PC-3 (cell line): ENCODE measurements at regions not wholly inside any gene's neighbourhood (a gene's known extent, or its start where the extent isn't known, plus 50 kb on each side); places are given as distances from the start of the nearest gene placed in this dataset.
A peak's percentile ranks its signal among the peaks of the same experiment; 100 is the strongest.

Experiments
- ATAC-seq: fragments of 200-7000 bp; cut with Tn5 transposase; 2 replicates; pipeline ENCODE4 v1.9.1; 2020; ENCODE audit warnings: mild to moderate bottlenecking, moderate library complexity
- BruUV-seq: library from RNA; stranded (reverse); fragments of 400-500 nt; replicated peaks from 2 replicates; lab custom pipeline; 2021; lab: Mats Ljungman, UMichigan
- CTCF ChIA-PET: fragments of 300-600 bp; sonication (Branson Sonifier 250); formaldehyde crosslinking; loops from one replicate; lab custom pipeline; 2022; ENCODE audit warnings: antibody characterized with exemption; lab: Charles Lee
- POLR2A ChIA-PET: fragments of 300-600 bp; sonication (Branson Sonifier 250); formaldehyde crosslinking; loops from one replicate; lab custom pipeline; 2022; ENCODE audit warnings: antibody characterized with exemption; ENCODE audit not compliant: unreplicated experiment; lab: Charles Lee
- DNase-seq: peaks from one replicate; pipeline ENCODE4 v3.0.0-alpha.2; 2015
- H2AFZ ChIP-seq: fragments of 300-600 bp; sonication (generic); 2 replicates; pipeline ENCODE4 v1.6.0; 2016; ENCODE audit warnings: antibody characterized with exemption, low read length
- H3F3A ChIP-seq: fragments of 300-600 bp; sonication (generic); one replicate; pipeline ENCODE4 v1.6.0; 2017; ENCODE audit warnings: antibody characterized with exemption, low read length, control low read depth, mild to moderate bottlenecking; ENCODE audit not compliant: unreplicated experiment
- H3K27ac ChIP-seq: fragments of 300-600 bp; sonication (generic); 2 replicates; pipeline ENCODE4 v1.5.1; 2016; ENCODE audit warnings: mild to moderate bottlenecking, low read length
- H3K27me3 ChIP-seq: fragments of 300-600 bp; sonication (generic); 2 replicates; pipeline ENCODE4 v1.6.1; 2016; ENCODE audit warnings: low read length, mixed read lengths
- H3K36me3 ChIP-seq: fragments of 300-600 bp; sonication (generic); 2 replicates; pipeline ENCODE4 v1.6.1; 2016; ENCODE audit warnings: low read depth, mixed run types, low read length, mixed read lengths
- H3K4me1 ChIP-seq: fragments of 300-600 bp; sonication (generic); 2 replicates; pipeline ENCODE4 v1.5.1; 2016; ENCODE audit warnings: low read length; ENCODE audit not compliant: insufficient read depth
- H3K4me2 ChIP-seq: fragments of 300-600 bp; sonication (generic); 2 replicates; pipeline ENCODE4 v1.6.0; 2016; ENCODE audit warnings: low read length
- H3K4me3 ChIP-seq: fragments of 300-600 bp; sonication (generic); 2 replicates; pipeline ENCODE4 v1.5.1; 2016; ENCODE audit warnings: mild to moderate bottlenecking, low read length, mixed read lengths
- H3K79me2 ChIP-seq: fragments of 300-600 bp; sonication (generic); 2 replicates; pipeline ENCODE4 v1.6.1; 2017; ENCODE audit warnings: low read length, mixed read lengths
- H3K9ac ChIP-seq: fragments of 300-600 bp; sonication (generic); 2 replicates; pipeline ENCODE4 v1.6.0; 2016; ENCODE audit warnings: mild to moderate bottlenecking, low read length
- H3K9me2 ChIP-seq: fragments of 300-600 bp; sonication (generic); replicated peaks from 2 replicates; pipeline ENCODE4 v1.6.1; 2016; ENCODE audit warnings: mixed run types, low read length, mixed read lengths
- H3K9me3 ChIP-seq: fragments of 300-600 bp; sonication (generic); 2 replicates; pipeline ENCODE4 v1.6.1; 2016; ENCODE audit warnings: low read length, mixed read lengths
- H4K20me1 ChIP-seq: fragments of 300-600 bp; sonication (generic); 2 replicates; pipeline ENCODE4 v1.6.1; 2016; ENCODE audit warnings: low read length, mixed read lengths
- EZH2 ChIP-seq: fragments of 300-600 bp; sonication (generic); IDR thresholded peaks from one replicate; pipeline ENCODE4 v1.6.1; 2017; ENCODE audit warnings: antibody characterized with exemption, mild to moderate bottlenecking, low read length; ENCODE audit not compliant: unreplicated experiment
- EZH2phosphoT487 ChIP-seq: fragments of 300-600 bp; sonication (generic); IDR thresholded peaks from 2 replicates; pipeline ENCODE4 v1.6.1; 2018; ENCODE audit warnings: mild to moderate bottlenecking, antibody characterized with exemption, low read length, borderline replicate concordance
- intact Hi-C: fragments of 100-400 bp; cut with micrococcal nuclease; formaldehyde crosslinking; loops from 2 replicates; pipeline ENCODE4 v1.9.0; 2023
- TF ChIP-seq, protein P1 (sequence below): fragments of 300-600 bp; sonication (generic); conservative IDR thresholded peaks from 2 replicates; pipeline ENCODE4 v1.5.1; 2017; ENCODE audit warnings: antibody characterized with exemption, low read depth, mild to moderate bottlenecking, low read length

DNA sequence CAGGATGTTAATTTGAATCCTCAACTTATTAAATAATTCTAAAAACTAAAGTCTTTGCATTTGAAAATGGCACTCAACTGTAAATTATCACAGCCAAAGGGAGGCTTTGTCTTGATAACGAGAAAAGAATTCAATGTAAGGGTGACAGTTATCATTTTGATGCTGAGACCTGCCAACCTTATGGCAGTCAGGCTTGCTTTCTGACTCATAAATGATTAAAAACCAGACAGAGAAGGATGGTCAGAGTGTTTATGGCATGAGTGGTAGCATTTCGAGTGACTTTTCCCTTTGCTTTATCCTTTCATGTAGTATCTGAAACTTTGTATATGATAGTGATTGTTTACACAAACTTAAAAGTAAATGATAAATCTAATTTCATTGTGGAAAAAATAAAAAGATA lies 53.9 kb upstream of the EPC2 start:
- ChIA-PET CTCF (no interaction called here), POLR2A (interaction anchor here (0.7 kb wide), 1 partner anchor 24 kb away, joined by 6 read pairs; no protein-coding TSS in a partner anchor)
- ATAC-seq (peak; percentile 58), DNase-seq (peak; percentile 34)
- no peaks in the 10 kb centered on the region for H3K79me2 ChIP-seq
- no peak overlapping the region for H3K4me2 ChIP-seq
- H3K27ac ChIP-seq, result no peak overlapping the region
- H3K4me3 ChIP-seq, result no peak overlapping the region
- no peak for TF ChIP-seq EZH2
- TF ChIP-seq, protein P1, sequence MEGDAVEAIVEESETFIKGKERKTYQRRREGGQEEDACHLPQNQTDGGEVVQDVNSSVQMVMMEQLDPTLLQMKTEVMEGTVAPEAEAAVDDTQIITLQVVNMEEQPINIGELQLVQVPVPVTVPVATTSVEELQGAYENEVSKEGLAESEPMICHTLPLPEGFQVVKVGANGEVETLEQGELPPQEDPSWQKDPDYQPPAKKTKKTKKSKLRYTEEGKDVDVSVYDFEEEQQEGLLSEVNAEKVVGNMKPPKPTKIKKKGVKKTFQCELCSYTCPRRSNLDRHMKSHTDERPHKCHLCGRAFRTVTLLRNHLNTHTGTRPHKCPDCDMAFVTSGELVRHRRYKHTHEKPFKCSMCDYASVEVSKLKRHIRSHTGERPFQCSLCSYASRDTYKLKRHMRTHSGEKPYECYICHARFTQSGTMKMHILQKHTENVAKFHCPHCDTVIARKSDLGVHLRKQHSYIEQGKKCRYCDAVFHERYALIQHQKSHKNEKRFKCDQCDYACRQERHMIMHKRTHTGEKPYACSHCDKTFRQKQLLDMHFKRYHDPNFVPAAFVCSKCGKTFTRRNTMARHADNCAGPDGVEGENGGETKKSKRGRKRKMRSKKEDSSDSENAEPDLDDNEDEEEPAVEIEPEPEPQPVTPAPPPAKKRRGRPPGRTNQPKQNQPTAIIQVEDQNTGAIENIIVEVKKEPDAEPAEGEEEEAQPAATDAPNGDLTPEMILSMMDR, result no peak
- TF ChIP-seq EZH2phosphoT487, result no peak
- H3K9ac ChIP-seq, result no peak overlapping the region
- H3K4me1 ChIP-seq, result no peaks in the 10 kb centered on the region
- intact Hi-C loops, result no loop called here
- no peaks in the 10 kb centered on the region for H3K36me3 ChIP-seq
- H3K9me2 ChIP-seq, result no peaks in the 10 kb centered on the region
- no peak overlapping the region for H2AFZ ChIP-seq
- no TSS peak for BruUV-seq
- H3K27me3 ChIP-seq, result no peaks in the 10 kb centered on the region
- H4K20me1 ChIP-seq, result no peaks in the 10 kb centered on the region
- H3F3A ChIP-seq, result no peaks in the 10 kb centered on the region
- no peaks in the 10 kb centered on the region for H3K9me3 ChIP-seq

DNA sequence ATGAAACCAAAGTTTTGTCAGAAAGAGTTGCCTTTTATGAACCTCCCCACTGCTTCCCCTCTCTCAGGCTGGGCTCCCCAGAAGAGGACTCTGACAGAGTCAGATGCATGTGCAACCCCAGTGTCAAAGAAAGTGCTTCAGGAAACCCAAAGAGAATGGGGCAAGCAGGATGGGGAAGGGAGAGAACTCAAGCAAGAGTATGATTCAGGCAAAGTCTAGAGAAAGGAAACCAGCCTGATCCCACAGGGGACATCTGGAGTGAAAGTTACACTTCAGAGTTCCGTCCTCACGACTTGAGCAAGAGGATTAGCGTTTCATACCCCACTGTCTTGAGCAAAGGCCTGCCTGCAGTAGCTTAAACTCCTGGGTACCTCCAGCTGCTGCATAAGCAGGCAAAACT lies 51.8 kb upstream of the EPC2 start:
- Histone ChIP-seq H3K9me3 (no peaks in the 10 kb centered on the region), H2AFZ (no peak overlapping the region), H3K9ac (no peak overlapping the region), H3K9me2 (no peaks in the 10 kb centered on the region), H3K36me3 (no peaks in the 10 kb centered on the region), H3K4me3 (no peak overlapping the region), H3K27me3 (no peaks in the 10 kb centered on the region), H3K79me2 (no peaks in the 10 kb centered on the region), H3F3A (no peaks in the 10 kb centered on the region), H3K4me2 (no peak overlapping the region), H3K27ac (no peak overlapping the region), H4K20me1 (no peaks in the 10 kb centered on the region), H3K4me1 (no peaks in the 10 kb centered on the region)
- no peak for DNase-seq
- ChIA-PET CTCF (no interaction called here), POLR2A (no interaction called here)
- TF ChIP-seq EZH2phosphoT487 (no peak), EZH2 (no peak)
- TF ChIP-seq, protein P1, result no peak
- BruUV-seq, result no TSS peak
- ATAC-seq, result no peak
- intact Hi-C loops, result no loop called here

DNA sequence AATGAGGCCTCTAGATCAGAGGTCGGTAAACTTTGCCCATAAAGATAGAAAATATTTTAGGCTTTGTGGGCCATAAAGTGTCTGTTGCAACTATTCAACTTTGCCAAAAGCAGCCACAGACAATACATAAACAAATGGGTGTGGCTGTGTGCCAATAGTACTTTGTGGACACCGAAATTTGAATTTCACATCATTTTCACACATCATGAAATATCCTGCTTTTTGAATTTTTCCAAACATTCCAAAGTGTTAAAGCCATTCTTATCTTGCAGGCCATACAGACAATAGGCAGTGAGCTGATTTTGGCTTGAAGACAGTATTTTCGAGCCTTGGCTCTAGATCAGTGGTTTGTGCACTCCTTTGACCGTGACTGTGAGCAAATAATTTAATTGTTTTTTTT lies 51.1 kb upstream of the EPC2 start:
- Histone ChIP-seq H3K9me2 (no peaks in the 10 kb centered on the region), H4K20me1 (no peaks in the 10 kb centered on the region), H3K4me1 (no peaks in the 10 kb centered on the region), H3K4me2 (no peak overlapping the region), H3K27ac (no peak overlapping the region), H3K27me3 (no peaks in the 10 kb centered on the region), H3K9me3 (no peaks in the 10 kb centered on the region), H3K4me3 (no peak overlapping the region), H2AFZ (no peak overlapping the region), H3K9ac (no peak overlapping the region), H3K36me3 (no peaks in the 10 kb centered on the region), H3K79me2 (no peaks in the 10 kb centered on the region), H3F3A (no peaks in the 10 kb centered on the region)
- intact Hi-C loops, result no loop called here
- POLR2A ChIA-PET, result no interaction called here
- no peak for TF ChIP-seq EZH2phosphoT487
- no peak for TF ChIP-seq EZH2
- TF ChIP-seq, protein P1, result no peak
- ATAC-seq (no peak), DNase-seq (no peak)
- CTCF ChIA-PET, result no interaction called here
- BruUV-seq, result no TSS peak
